SK-N-SH (cell line): ENCODE measurements at regions not wholly inside any gene's neighbourhood (a gene's known extent, or its start where the extent isn't known, plus 50 kb on each side); places are given as distances from the start of the nearest gene placed in this dataset.

ENCODE experiments used
- CTCF ChIA-PET: fragments of 300-600, 350-600 bp; formaldehyde crosslinking; extraction: SDS; loops from one replicate; lab custom pipeline; 2021; lab: Yijun Ruan, JAX
- POLR2A ChIA-PET: fragments of 350-600 bp; sonication (Branson Sonifier 250); formaldehyde crosslinking; extraction: SDS; loops from one replicate; lab custom pipeline; 2020; ENCODE audit warnings: antibody characterized with exemption, inconsistent platforms; lab: Yijun Ruan, JAX
- DNase-seq: peaks from one replicate; pipeline ENCODE4 v3.0.0; 2012
- H2AFZ ChIP-seq: fragments of 200-600 bp; sonication (generic); 2 replicates; pipeline ENCODE4 v1.8.1; 2016; ENCODE audit warnings: antibody characterized with exemption, mild to moderate bottlenecking, low read depth
- H3F3A ChIP-seq: fragments of 200-600 bp; sonication (generic); replicated peaks from 2 replicates; pipeline ENCODE3; 2016; ENCODE audit warnings: antibody characterized with exemption, mild to moderate bottlenecking; ENCODE audit not compliant: insufficient read depth
- H3K27ac ChIP-seq, 2 experiments: fragments of 200-500 bp in 1 of 2; fragments of 200-600 bp in 1 of 2; sonication (Bioruptor generic) in 1 of 2; sonication (generic), shearing (Covaris generic) in 1 of 2; 2 replicates each; pipeline versions ENCODE4 v1.5.1 to v1.6.1; 2014 to 2016; ENCODE audit warnings: low read depth in 2 of 2, inconsistent platforms in 1 of 2, low read length in 1 of 2, mild to moderate bottlenecking in 1 of 2, mixed read lengths in 1 of 2
- H3K27me3 ChIP-seq: fragments of 200-600 bp; sonication (generic), shearing (Covaris generic); 2 replicates; pipeline ENCODE4 v1.6.1; 2016; ENCODE audit warnings: mixed run types; ENCODE audit not compliant: insufficient read depth
- H3K36me3 ChIP-seq, 2 experiments: fragments of 200-500 bp in 1 of 2; fragments of 200-600 bp in 1 of 2; sonication (Bioruptor generic) in 1 of 2; sonication (generic) in 1 of 2; replicated peaks in 1 of 2; 2 replicates each; pipeline versions ENCODE3 to v1.5.1; 2014 to 2016; ENCODE audit warnings: low read length in 1 of 2, mild to moderate bottlenecking in 1 of 2; ENCODE audit not compliant: insufficient read depth in 2 of 2, control insufficient read depth in 1 of 2
- H3K4me1 ChIP-seq, 2 experiments: fragments of 200-500 bp in 1 of 2; fragments of 200-600 bp in 1 of 2; sonication (Bioruptor generic) in 1 of 2; sonication (generic), shearing (Covaris generic) in 1 of 2; 2 replicates each; pipeline versions ENCODE4 v1.5.1 to v1.6.1; 2014 to 2016; ENCODE audit warnings: low read depth in 1 of 2, low read length in 1 of 2, mixed run types in 1 of 2; ENCODE audit not compliant: insufficient read depth in 2 of 2, control insufficient read depth in 1 of 2
- H3K4me2 ChIP-seq: fragments of 200-600 bp; sonication (generic), shearing (Covaris generic); 2 replicates; pipeline ENCODE4 v1.6.1; 2017; ENCODE audit warnings: mixed run types
- H3K4me3 ChIP-seq, 2 experiments: fragments of 200-500 bp in 1 of 2; fragments of 200-600 bp in 1 of 2; sonication (Bioruptor generic) in 1 of 2; sonication (generic), shearing (Covaris generic) in 1 of 2; 2 replicates each; pipeline versions ENCODE4 v1.5.1 to v1.8.1; 2014 to 2016; ENCODE audit warnings: low read depth in 2 of 2, inconsistent platforms in 1 of 2, low read length in 1 of 2, mild to moderate bottlenecking in 1 of 2, mixed read lengths in 1 of 2, moderate library complexity in 1 of 2
- H3K79me2 ChIP-seq: fragments of 200-600 bp; sonication (generic); 2 replicates; pipeline ENCODE4 v1.8.1; 2017; ENCODE audit warnings: mild to moderate bottlenecking; ENCODE audit not compliant: insufficient read depth
- H3K9ac ChIP-seq: fragments of 200-600 bp; sonication (generic); 2 replicates; pipeline ENCODE4 v1.6.1; 2017; ENCODE audit warnings: mixed run types
- H3K9me2 ChIP-seq: fragments of 200-600 bp; sonication (generic); 2 replicates; pipeline ENCODE4 v1.6.1; 2017; ENCODE audit warnings: mixed run types
- H3K9me3 ChIP-seq: fragments of 200-600 bp; sonication (generic); 2 replicates; pipeline ENCODE4 v1.6.1; 2017; ENCODE audit warnings: mixed run types, mild to moderate bottlenecking, moderate library complexity
- H4K20me1 ChIP-seq: fragments of 200-600 bp; sonication (generic); 2 replicates; pipeline ENCODE4 v1.6.1; 2017; ENCODE audit warnings: mild to moderate bottlenecking, mixed run types; ENCODE audit not compliant: insufficient read depth
- ELF1 ChIP-seq: IDR thresholded peaks from 2 replicates; pipeline ENCODE4 v1.4.0; 2012
- EP300 ChIP-seq, 2 experiments: IDR thresholded peaks; 2 replicates each; pipeline versions ENCODE4 v1.4.0 to v1.6.1; 2012; ENCODE audit warnings: borderline replicate concordance in 1 of 2, low read depth in 1 of 2, low read length in 1 of 2
- EZH2phosphoT487 ChIP-seq: fragments of 200-600 bp; sonication (generic); IDR thresholded peaks from 2 replicates; pipeline ENCODE4 v1.6.1; 2017; ENCODE audit warnings: low read depth, mixed run types, mild to moderate bottlenecking, antibody characterized with exemption, moderate library complexity, borderline replicate concordance
- FOSL2 ChIP-seq: IDR thresholded peaks from 2 replicates; pipeline ENCODE4 v1.4.0; 2012; ENCODE audit warnings: low read depth, mild to moderate bottlenecking, moderate library complexity, borderline replicate concordance
- FOXM1 ChIP-seq: IDR thresholded peaks from 2 replicates; pipeline ENCODE4 v1.4.0; 2012; ENCODE audit warnings: low read depth, mild to moderate bottlenecking
- GABPA ChIP-seq: IDR thresholded peaks from 2 replicates; pipeline ENCODE4 v1.4.0; 2012; ENCODE audit warnings: low read depth, mild to moderate bottlenecking
- MEF2A ChIP-seq: IDR thresholded peaks from 2 replicates; pipeline ENCODE4 v1.4.0; 2012; ENCODE audit warnings: low read depth, borderline replicate concordance
- MXI1 ChIP-seq: IDR thresholded peaks from 2 replicates; pipeline ENCODE4 v1.6.1; 2012; ENCODE audit warnings: mild to moderate bottlenecking, low read depth, low read length, improper control_type of control experiment
- NFIC ChIP-seq: IDR thresholded peaks from 2 replicates; pipeline ENCODE4 v1.4.0; 2012; ENCODE audit warnings: borderline replicate concordance
- NRF1 ChIP-seq: IDR thresholded peaks from 2 replicates; pipeline ENCODE4 v1.6.1; 2012; ENCODE audit warnings: low read depth, mild to moderate bottlenecking, low read length
- POLR2AphosphoS5 ChIP-seq: IDR thresholded peaks from 2 replicates; pipeline ENCODE4 v1.6.1; 2012; ENCODE audit warnings: low read depth, low read length
- RFX5 ChIP-seq: IDR thresholded peaks from 2 replicates; pipeline ENCODE4 v1.6.1; 2012; ENCODE audit warnings: mild to moderate bottlenecking, improper control_type of control experiment, low read length
- SMC3 ChIP-seq: IDR thresholded peaks from 2 replicates; pipeline ENCODE4 v1.6.1; 2012; ENCODE audit warnings: low read depth, low read length, improper control_type of control experiment
- TEAD4 ChIP-seq: IDR thresholded peaks from 2 replicates; pipeline ENCODE4 v1.4.0; 2012; ENCODE audit warnings: mild to moderate bottlenecking, borderline replicate concordance; ENCODE audit not compliant: insufficient read depth
- YY1 ChIP-seq: IDR thresholded peaks from 2 replicates; pipeline ENCODE4 v1.4.0; 2012; ENCODE audit warnings: low read depth, mild to moderate bottlenecking
- WGBS: methylation state at CpG from one replicate; pipeline ENCODE4 v1.1.6; 2017; ENCODE audit warnings: low lambda C conversion rate; 5-methylcytosine and 5-hydroxymethylcytosine counted together
- TF ChIP-seq, protein P1 (sequence below): IDR thresholded peaks from 2 replicates; pipeline ENCODE4 v1.4.0; 2012; ENCODE audit warnings: low read depth, borderline replicate concordance
- TF ChIP-seq, protein P2 (sequence below): fragments of 150-350 bp; IDR thresholded peaks from 2 replicates; pipeline ENCODE4 v1.6.1; 2016; ENCODE audit warnings: mild to moderate bottlenecking, low read depth, low read length
- TF ChIP-seq, protein P3 (sequence below): IDR thresholded peaks from 2 replicates; pipeline ENCODE4 v1.4.0; 2012; ENCODE audit warnings: low read depth, borderline replicate concordance

DNA sequence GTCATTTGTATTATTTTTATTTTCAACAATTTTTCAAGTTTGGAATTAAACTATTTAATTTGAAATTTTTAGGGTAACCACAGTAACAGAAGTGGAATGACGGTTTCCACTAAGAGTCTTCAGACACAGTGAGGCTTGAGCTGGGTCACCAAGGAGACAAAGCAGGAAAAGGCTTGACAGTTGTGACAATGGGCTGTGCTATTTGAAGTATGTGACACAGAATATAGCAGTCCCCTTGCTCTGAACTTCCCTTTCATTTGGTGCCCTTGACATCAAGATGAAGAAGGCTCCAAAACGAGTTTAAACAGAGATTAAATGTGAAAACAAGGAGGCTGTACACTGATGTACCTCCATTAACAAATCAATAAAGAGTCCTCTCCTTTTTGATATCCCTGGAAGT lies 265.4 kb upstream of the DLGAP1 start:
- no peak overlapping the region for H3K4me3 ChIP-seq
- ChIA-PET CTCF (no interaction called here), POLR2A (no interaction called here)
- no peak overlapping the region for H3K27ac ChIP-seq
- H2AFZ ChIP-seq = no peak overlapping the region
- TF ChIP-seq NRF1 (no peak), TEAD4 (no peak), POLR2AphosphoS5 (no peak), FOSL2 (no peak), EZH2phosphoT487 (no peak), NFIC (no peak), YY1 (no peak), FOXM1 (no peak), MEF2A (no peak), ELF1 (no peak), GABPA (no peak), SMC3 (no peak), MXI1 (no peak), RFX5 (no peak)
- TF ChIP-seq, protein P1, sequence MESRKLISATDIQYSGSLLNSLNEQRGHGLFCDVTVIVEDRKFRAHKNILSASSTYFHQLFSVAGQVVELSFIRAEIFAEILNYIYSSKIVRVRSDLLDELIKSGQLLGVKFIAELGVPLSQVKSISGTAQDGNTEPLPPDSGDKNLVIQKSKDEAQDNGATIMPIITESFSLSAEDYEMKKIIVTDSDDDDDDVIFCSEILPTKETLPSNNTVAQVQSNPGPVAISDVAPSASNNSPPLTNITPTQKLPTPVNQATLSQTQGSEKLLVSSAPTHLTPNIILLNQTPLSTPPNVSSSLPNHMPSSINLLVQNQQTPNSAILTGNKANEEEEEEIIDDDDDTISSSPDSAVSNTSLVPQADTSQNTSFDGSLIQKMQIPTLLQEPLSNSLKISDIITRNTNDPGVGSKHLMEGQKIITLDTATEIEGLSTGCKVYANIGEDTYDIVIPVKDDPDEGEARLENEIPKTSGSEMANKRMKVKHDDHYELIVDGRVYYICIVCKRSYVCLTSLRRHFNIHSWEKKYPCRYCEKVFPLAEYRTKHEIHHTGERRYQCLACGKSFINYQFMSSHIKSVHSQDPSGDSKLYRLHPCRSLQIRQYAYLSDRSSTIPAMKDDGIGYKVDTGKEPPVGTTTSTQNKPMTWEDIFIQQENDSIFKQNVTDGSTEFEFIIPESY = no peak
- TF ChIP-seq, protein P2, sequence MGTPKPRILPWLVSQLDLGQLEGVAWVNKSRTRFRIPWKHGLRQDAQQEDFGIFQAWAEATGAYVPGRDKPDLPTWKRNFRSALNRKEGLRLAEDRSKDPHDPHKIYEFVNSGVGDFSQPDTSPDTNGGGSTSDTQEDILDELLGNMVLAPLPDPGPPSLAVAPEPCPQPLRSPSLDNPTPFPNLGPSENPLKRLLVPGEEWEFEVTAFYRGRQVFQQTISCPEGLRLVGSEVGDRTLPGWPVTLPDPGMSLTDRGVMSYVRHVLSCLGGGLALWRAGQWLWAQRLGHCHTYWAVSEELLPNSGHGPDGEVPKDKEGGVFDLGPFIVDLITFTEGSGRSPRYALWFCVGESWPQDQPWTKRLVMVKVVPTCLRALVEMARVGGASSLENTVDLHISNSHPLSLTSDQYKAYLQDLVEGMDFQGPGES = no peak
- TF ChIP-seq, protein P3, sequence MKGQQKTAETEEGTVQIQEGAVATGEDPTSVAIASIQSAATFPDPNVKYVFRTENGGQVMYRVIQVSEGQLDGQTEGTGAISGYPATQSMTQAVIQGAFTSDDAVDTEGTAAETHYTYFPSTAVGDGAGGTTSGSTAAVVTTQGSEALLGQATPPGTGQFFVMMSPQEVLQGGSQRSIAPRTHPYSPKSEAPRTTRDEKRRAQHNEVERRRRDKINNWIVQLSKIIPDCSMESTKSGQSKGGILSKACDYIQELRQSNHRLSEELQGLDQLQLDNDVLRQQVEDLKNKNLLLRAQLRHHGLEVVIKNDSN = no peak
- no peaks in the 10 kb centered on the region for H4K20me1 ChIP-seq
- H3K79me2 ChIP-seq = no peaks in the 10 kb centered on the region
- H3K9ac ChIP-seq = no peak overlapping the region
- H3F3A ChIP-seq = no peaks in the 10 kb centered on the region
- no peaks in the 10 kb centered on the region for H3K36me3 ChIP-seq
- H3K9me2 ChIP-seq = no peaks in the 10 kb centered on the region
- 4% methylated on average over 2 of the region's 2 CpGs for WGBS
- no peaks in the 10 kb centered on the region; the same call in 1 of the 2 replicates for H3K9me3 ChIP-seq
- H3K27me3 ChIP-seq = no peaks in the 10 kb centered on the region
- no peaks in the 10 kb centered on the region for H3K4me1 ChIP-seq
- no peak overlapping the region for H3K4me2 ChIP-seq
- no peak for DNase-seq

DNA sequence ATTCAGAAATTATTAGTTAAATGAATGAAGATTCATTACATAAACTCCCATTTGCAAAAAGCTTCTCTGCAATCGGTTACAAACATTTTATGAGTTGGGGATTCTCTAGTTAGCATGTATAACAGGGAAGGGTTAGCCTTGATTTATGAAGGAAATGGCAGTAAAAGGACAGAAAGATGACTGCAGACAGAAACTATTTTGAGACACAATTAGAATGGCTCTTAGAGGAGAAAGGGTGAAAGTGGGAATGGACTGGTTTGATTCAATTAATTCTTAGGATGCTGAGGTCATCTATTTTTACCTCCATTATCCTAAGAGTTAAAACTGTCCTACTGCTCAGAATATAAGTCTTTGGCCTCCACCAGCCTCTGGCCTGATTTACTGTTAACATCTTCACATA lies 250.8 kb upstream of the DLGAP1 start:
- Histone ChIP-seq H3K4me2 (no peak overlapping the region), H3K9me2 (no peaks in the 10 kb centered on the region), H3K27me3 (no peaks in the 10 kb centered on the region), H3K9ac (no peak overlapping the region), H2AFZ (no peak overlapping the region), H3K36me3 (no peaks in the 10 kb centered on the region), H4K20me1 (no peaks in the 10 kb centered on the region), H3K79me2 (no peaks in the 10 kb centered on the region), H3K9me3 (0 out of 2 replicates have a peak, but pooled peaks cover 5% of the 10 kb centered on the region), H3K4me1 (no peaks in the 10 kb centered on the region), H3F3A (no peaks in the 10 kb centered on the region), H3K27ac (no peak overlapping the region), H3K4me3 (no peak overlapping the region)
- TF ChIP-seq POLR2AphosphoS5 (no peak), EP300 (IDR thresholded peaks at IDR 0.05; ENCODE audit: borderline replicate concordance in 1 of 2, low read depth in 1 of 2, low read length in 1 of 2) (no peak)
- POLR2A ChIA-PET = no interaction called here
- DNase-seq = no peak
- 0% methylated on average over 1 of the region's 1 CpG for WGBS
- CTCF ChIA-PET = no interaction called here
